ENCODE measurements at regions not wholly inside any gene's neighbourhood (a gene's known extent, or its start where the extent isn't known, plus 50 kb on each side); places are given as distances from the start of the nearest gene placed in this dataset.

DNA sequence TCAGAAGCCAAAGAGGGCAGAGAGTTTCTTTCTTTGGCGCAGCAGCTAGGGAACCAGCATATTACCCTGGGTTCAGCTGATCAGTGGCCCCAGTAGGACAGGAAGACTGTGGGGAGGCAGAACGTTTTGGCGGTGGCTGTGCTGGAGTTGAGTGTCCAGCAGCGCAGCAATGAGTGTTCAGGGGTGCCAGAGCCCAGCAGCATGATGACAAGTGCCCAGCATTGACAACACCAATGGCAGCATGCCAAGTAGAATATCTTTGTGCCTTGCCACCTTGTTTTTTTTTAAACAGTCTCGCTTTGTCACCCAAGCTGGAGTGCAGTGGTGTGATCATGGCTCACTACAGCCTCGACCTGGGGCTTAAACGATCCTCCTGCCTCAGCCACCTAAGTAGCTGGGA is 106.7 kb upstream of the CDC42BPA start:
- H3K9ac ChIP-seq (ENCODE audit: control insufficient read depth, extremely low read depth, insufficient read depth, low read length) = no peak overlapping the region
- H4K20me1 ChIP-seq (ENCODE audit: control insufficient read depth, extremely low read depth, insufficient read depth, low read length) = no peaks in the 10 kb centered on the region
- no peak overlapping the region for H2AFZ ChIP-seq (ENCODE audit: control insufficient read depth, low read length)
- H3K9me1 ChIP-seq (ENCODE audit: control insufficient read depth, extremely low read depth, insufficient read depth, low read length) = no peaks in the 10 kb centered on the region
- DNase-seq (ENCODE audit: low read depth, low spot score) = no peak
- no peaks in the 10 kb centered on the region for H3K27me3 ChIP-seq (ENCODE audit: control insufficient read depth, extremely low read depth, insufficient read depth, low read length)
- no peaks in the 10 kb centered on the region for H3K9me3 ChIP-seq (ENCODE audit: control insufficient read depth, low read depth, low read length)
- no peak for FAIRE-seq
- H3K36me3 ChIP-seq (ENCODE audit: control insufficient read depth in 2 of 2, extremely low read depth in 1 of 2, insufficient read depth in 2 of 2, low read length in 2 of 2) = no peaks in the 10 kb centered on the region
- H3K79me2 ChIP-seq (ENCODE audit: control insufficient read depth, insufficient read depth, low read length) = no peaks in the 10 kb centered on the region
- dilution Hi-C loops (cut with MboI; ENCODE audit: extremely low pct_ligation_motif_present, low sequenced_read_pairs) = no loop called here
- H3K27ac ChIP-seq (ENCODE audit: control insufficient read depth, insufficient read depth, low read length) = no peak overlapping the region
- H3K4me1 ChIP-seq (ENCODE audit: control insufficient read depth, extremely low read depth, insufficient read depth, low read length) = no peaks in the 10 kb centered on the region
- no peak overlapping the region for H3K4me2 ChIP-seq (ENCODE audit: control insufficient read depth, extremely low read depth, insufficient read depth, low read depth, low read length)
- TF ChIP-seq, protein P1, sequence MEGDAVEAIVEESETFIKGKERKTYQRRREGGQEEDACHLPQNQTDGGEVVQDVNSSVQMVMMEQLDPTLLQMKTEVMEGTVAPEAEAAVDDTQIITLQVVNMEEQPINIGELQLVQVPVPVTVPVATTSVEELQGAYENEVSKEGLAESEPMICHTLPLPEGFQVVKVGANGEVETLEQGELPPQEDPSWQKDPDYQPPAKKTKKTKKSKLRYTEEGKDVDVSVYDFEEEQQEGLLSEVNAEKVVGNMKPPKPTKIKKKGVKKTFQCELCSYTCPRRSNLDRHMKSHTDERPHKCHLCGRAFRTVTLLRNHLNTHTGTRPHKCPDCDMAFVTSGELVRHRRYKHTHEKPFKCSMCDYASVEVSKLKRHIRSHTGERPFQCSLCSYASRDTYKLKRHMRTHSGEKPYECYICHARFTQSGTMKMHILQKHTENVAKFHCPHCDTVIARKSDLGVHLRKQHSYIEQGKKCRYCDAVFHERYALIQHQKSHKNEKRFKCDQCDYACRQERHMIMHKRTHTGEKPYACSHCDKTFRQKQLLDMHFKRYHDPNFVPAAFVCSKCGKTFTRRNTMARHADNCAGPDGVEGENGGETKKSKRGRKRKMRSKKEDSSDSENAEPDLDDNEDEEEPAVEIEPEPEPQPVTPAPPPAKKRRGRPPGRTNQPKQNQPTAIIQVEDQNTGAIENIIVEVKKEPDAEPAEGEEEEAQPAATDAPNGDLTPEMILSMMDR (optimal IDR thresholded peaks at IDR 0.05 in 1 of 3, IDR thresholded peaks at IDR 0.05 in 1 of 3, conservative IDR thresholded peaks at IDR 0.05 in 1 of 3; ENCODE audit: extremely low read depth in 1 of 3, insufficient read depth in 2 of 3, low read length in 3 of 3) = no peak
- no peak for TF ChIP-seq EZH2 (IDR thresholded peaks at IDR 0.05; ENCODE audit: low read length)
- no peak overlapping the region for H3K4me3 ChIP-seq (ENCODE audit: control insufficient read depth in 2 of 3, extremely low read depth in 1 of 3, insufficient read depth in 2 of 3, low read depth in 1 of 3, low read length in 3 of 3)

DNA sequence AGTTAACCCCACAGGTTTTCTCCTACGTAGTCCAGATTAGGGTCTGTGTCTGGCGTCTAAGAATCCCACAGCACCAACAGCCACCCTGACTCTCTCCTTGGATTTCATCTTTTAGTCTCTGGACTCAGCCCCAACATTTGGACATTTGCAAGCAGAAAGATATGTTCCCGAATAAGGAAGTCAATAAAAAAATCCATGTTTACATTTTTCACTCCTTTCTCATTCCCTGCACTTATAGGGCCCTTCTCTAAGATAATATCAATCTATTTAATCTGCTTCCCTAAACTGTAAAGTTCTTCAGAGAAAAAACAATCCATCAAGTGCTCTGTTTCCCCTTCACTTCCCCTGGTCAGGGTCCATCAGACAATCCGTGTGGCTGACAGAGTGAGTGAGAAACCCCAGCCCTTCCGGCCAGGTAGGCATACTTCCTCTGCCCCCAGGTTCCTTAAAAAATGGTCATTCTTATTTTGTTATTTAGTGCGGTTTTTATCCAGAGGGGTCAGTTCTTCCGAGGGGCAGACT is 105.9 kb upstream of the CDC42BPA start:
- Histone ChIP-seq H3K9me3 (ENCODE audit: control insufficient read depth, low read depth, low read length) (no peaks in the 10 kb centered on the region), H3K9me1 (ENCODE audit: control insufficient read depth, extremely low read depth, insufficient read depth, low read length) (no peaks in the 10 kb centered on the region), H3K4me3 (ENCODE audit: control insufficient read depth in 2 of 3, extremely low read depth in 1 of 3, insufficient read depth in 2 of 3, low read depth in 1 of 3, low read length in 3 of 3) (no peak overlapping the region), H3K9ac (ENCODE audit: control insufficient read depth, extremely low read depth, insufficient read depth, low read length) (no peak overlapping the region), H3K4me1 (ENCODE audit: control insufficient read depth, extremely low read depth, insufficient read depth, low read length) (no peaks in the 10 kb centered on the region), H3K4me2 (ENCODE audit: control insufficient read depth, extremely low read depth, insufficient read depth, low read depth, low read length) (no peak overlapping the region), H3K27ac (ENCODE audit: control insufficient read depth, insufficient read depth, low read length) (no peak overlapping the region), H3K27me3 (ENCODE audit: control insufficient read depth, extremely low read depth, insufficient read depth, low read length) (no peaks in the 10 kb centered on the region), H4K20me1 (ENCODE audit: control insufficient read depth, extremely low read depth, insufficient read depth, low read length) (no peaks in the 10 kb centered on the region), H3K36me3 (ENCODE audit: control insufficient read depth in 2 of 2, extremely low read depth in 1 of 2, insufficient read depth in 2 of 2, low read length in 2 of 2) (no peaks in the 10 kb centered on the region), H2AFZ (ENCODE audit: control insufficient read depth, low read length) (no peak overlapping the region), H3K79me2 (ENCODE audit: control insufficient read depth, insufficient read depth, low read length) (no peaks in the 10 kb centered on the region)
- FAIRE-seq (no peak), DNase-seq (ENCODE audit: low read depth, low spot score) (no peak)
- dilution Hi-C loops (cut with MboI; ENCODE audit: extremely low pct_ligation_motif_present, low sequenced_read_pairs) = no loop called here
- TF ChIP-seq, protein P1 (optimal IDR thresholded peaks at IDR 0.05 in 1 of 3, IDR thresholded peaks at IDR 0.05 in 1 of 3, conservative IDR thresholded peaks at IDR 0.05 in 1 of 3; ENCODE audit: extremely low read depth in 1 of 3, insufficient read depth in 2 of 3, low read length in 3 of 3) = no peak
- TF ChIP-seq EZH2 (IDR thresholded peaks at IDR 0.05; ENCODE audit: low read length) = no peak

Data from keratinocyte (primary cell).